ENCODE measurements at regions not wholly inside any gene's neighbourhood (a gene's known extent, or its start where the extent isn't known, plus 50 kb on each side); places are given as distances from the start of the nearest gene placed in this dataset.

- intact Hi-C loops (cut with DNase I), result no loop called here
- DNase-seq (ENCODE audit: low spot score), result no peak
Measured at GRCh38 chr5:58090704-58091103, 369.2 kb downstream of the PLK2 start.

- intact Hi-C loops (cut with DNase I), result no loop called here
- no peak for DNase-seq (ENCODE audit: low spot score)
Measured at GRCh38 chr5:58088941-58089340, 370.9 kb downstream of the PLK2 start.

- intact Hi-C loops (cut with DNase I), result no loop called here
- DNase-seq (ENCODE audit: low spot score), result no peak
Measured at GRCh38 chr5:58087905-58088304, 372.0 kb downstream of the PLK2 start.

GRCh38 chr5:58087123-58087522 lies 372.8 kb downstream of the PLK2 start:
- intact Hi-C loops (cut with DNase I), result no loop called here
- DNase-seq (ENCODE audit: low spot score), result no peak

DNA sequence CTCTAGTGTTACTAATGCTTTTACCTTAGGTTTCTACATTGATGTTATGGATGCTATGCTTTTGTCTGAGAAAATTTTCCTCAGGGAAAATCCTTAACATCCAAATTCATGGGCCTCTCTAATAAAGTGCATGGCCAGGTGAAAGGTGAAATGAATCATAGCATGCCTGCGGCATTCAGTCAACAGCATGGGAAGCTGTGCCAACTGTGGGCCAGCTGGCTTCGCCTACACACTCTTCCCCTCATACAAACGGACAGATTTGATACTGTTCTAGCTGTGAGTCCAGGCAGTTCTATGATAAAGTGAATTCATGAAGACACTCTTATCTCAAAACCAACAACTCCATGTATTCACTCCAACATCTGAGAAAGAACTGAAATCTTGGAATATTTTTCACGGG lies 374.1 kb downstream of the PLK2 start:
- intact Hi-C loops (cut with DNase I), result no loop called here
- DNase-seq (ENCODE audit: low spot score), result no peak

- DNase-seq (ENCODE audit: low spot score), result no peak
- intact Hi-C loops (cut with DNase I), result no loop called here
Measured at GRCh38 chr5:58081435-58081834, 378.5 kb downstream of the PLK2 start.

DNA sequence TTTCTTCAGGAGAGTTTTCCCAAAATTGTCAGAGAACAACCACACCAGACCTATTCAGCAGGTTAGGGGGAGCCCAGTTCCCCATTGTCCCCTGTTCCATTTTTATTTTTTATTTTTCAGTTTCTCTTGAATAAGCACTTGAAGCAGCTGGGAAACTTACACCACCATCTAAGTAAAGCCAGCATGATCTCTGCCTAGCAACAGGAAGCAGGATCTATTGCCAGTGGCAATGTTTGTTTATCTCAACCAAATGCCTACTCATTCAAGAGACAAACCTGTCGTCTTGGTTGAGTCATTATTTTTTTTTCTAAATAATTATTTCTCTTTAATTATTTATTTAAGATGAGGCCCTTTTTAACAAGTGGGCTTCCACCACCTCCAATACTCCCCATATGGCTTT lies 379.3 kb downstream of the PLK2 start:
- intact Hi-C loops (cut with DNase I), result no loop called here
- no peak for DNase-seq (ENCODE audit: low spot score)

DNA sequence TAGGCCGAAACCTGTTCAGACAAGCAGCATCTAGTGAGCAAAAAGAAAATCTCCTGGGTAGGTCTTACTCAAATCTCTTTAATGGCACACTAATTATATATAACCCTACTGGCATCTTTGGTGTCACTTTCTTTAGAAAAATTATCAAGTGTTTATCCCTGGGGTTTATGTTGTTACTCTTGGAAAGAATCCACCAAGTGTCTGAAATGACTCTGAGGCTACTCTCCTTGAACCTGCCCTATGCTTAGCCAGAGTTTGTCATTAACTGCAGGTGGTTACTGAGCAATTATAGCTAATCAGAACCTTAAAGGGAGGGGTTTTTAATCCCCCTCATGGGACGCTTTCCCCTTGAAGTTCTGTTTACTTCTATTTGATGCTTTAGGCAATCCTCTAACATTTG lies 381.9 kb downstream of the PLK2 start:
- intact Hi-C loops (cut with DNase I), result loop anchor here (2.0 to 5.0 kb wide), 2 partner anchors 39 to 377 kb away; no protein-coding TSS in a partner anchor

DNA sequence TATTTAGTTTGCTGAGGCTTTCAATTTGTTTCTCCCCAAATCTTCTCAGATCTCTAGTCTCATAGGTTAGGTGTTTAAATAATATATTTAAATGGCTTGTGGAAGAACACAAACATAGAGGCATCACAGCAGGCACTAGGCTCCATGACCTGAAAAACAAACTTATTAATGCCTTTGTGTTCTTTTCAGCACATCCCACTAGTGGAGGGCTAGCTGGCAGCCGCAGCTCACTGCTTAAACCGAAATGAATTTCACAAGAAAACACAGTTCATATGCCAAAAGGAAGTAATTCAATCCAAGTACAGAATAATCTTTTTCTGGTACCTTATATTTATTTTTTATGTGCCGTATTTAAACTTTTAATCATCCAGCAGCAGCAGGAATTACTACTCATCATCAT lies 382.5 kb downstream of the PLK2 start:
- DNase-seq (ENCODE audit: low spot score), result no peak
- intact Hi-C loops (cut with DNase I), result loop anchor here (2.0 to 5.0 kb wide), 2 partner anchors 40 to 377 kb away; no protein-coding TSS in a partner anchor

More for the DNA sequence above, 381.9 kb downstream of the PLK2 start:
- DNase-seq (ENCODE audit: low spot score), result no peak

DNA sequence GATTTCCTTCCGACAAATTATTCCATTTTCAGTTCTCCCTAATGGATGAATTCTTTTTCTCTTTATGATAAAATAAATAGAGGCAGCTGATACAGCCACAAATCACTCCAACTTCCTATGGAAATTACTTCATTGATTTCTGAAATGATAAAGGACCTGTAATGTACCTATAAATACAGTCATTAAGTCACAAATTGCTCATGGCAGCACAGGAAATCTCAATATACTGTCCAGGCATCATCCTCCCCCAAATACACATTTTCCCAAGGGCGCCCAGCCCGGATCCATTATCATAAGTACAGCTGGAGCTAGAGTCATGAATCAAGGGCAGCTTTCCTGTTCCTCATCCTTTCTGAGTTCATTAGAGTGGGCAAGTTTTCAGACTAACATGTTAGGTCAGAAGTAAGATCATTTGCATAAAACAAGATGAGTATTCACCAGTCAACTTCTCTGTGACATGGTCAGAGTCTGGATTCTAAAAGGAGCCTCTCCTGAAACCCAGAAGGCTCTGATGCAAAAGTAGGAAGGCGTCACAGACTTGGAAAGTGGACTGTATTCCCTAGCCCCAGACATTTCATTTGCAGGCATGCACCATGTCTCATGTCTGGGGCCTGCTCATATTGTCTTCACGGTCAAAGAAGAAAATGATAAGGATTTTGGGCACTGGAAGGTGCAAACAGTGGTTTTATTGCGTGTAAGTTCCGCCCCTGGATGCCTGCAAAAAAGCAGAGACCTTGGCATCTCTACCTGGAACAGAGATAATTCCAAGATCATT lies 383.2 kb downstream of the PLK2 start:
- no peak for DNase-seq (ENCODE audit: low spot score)
- intact Hi-C loops (cut with DNase I), result loop anchor here (2.0 to 5.0 kb wide), 2 partner anchors 41 to 378 kb away; no protein-coding TSS in a partner anchor

DNA sequence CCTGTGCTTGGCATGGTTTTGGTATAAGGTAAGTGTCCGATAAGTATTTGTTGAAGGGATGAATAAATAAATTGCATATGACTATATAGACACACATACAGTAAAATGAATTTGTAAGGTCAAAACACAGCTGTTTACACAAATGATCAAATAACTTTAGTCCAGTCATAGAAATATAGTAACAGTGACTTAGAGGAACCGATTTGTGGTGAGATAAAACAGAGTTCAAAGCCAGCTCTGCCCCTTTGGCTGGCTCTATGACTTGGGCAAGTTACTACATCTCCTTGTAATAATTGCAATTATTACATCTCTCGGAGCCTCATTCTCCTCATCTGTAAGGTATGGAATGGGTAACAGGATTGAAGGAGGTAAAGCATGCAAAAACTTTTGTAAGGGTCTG lies 384.0 kb downstream of the PLK2 start:
- DNase-seq (ENCODE audit: low spot score), result no peak
- intact Hi-C loops (cut with DNase I), result loop anchor here (2.0 to 5.0 kb wide), 2 partner anchors 41 to 379 kb away; no protein-coding TSS in a partner anchor

- intact Hi-C loops (cut with DNase I), result loop anchor here (5.0 kb wide), 4 partner anchors 43 to 292 kb away; no protein-coding TSS in a partner anchor
- no peak for DNase-seq (ENCODE audit: low spot score)
Measured at GRCh38 chr5:58074717-58075116, 385.2 kb downstream of the PLK2 start.

DNA sequence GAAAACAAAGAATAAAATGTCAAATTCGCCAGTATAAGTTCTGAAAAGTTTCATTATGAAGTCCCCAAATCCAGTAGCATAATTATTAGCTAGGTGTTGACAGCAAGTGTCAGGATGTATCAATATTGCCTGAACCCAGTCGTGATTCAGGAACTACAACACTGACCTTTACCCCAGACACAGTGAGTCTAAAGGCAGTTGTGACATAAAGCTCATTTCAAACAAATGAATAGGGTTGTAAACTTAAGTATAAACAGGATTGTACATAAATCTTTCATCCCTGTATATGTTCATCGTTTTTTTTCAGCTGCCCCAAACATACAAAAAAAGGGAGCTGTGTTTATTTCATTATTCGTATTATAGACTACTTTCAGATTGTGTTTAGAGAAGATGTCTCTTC lies 385.7 kb downstream of the PLK2 start:
- intact Hi-C loops (cut with DNase I), result loop anchor here (5.0 kb wide), 3 partner anchors 52 to 292 kb away; no protein-coding TSS in a partner anchor
- DNase-seq (ENCODE audit: low spot score), result no peak

- no peak for DNase-seq (ENCODE audit: low spot score)
- intact Hi-C loops (cut with DNase I), result loop anchor here (5.0 kb wide), 3 partner anchors 51 to 291 kb away; no protein-coding TSS in a partner anchor
Measured at GRCh38 chr5:58073243-58073642, 386.6 kb downstream of the PLK2 start.

- no peak for DNase-seq (ENCODE audit: low spot score)
- intact Hi-C loops (cut with DNase I), result loop anchor here (5.0 kb wide), 3 partner anchors 50 to 290 kb away; no protein-coding TSS in a partner anchor
Measured at GRCh38 chr5:58072300-58072965, 387.5 kb downstream of the PLK2 start.

GRCh38 chr5:58071566-58071965 lies 388.3 kb downstream of the PLK2 start:
- intact Hi-C loops (cut with DNase I), result loop anchor here (1.0 to 5.0 kb wide), 4 partner anchors 49 to 388 kb away; no protein-coding TSS in a partner anchor
- peak; percentile 88 for DNase-seq (ENCODE audit: low spot score)

GRCh38 chr5:58069846-58070245 lies 390.0 kb downstream of the PLK2 start:
- DNase-seq (ENCODE audit: low spot score), result no peak
- intact Hi-C loops (cut with DNase I), result loop anchor here (5.0 kb wide), 3 partner anchors 48 to 288 kb away; no protein-coding TSS in a partner anchor

DNA sequence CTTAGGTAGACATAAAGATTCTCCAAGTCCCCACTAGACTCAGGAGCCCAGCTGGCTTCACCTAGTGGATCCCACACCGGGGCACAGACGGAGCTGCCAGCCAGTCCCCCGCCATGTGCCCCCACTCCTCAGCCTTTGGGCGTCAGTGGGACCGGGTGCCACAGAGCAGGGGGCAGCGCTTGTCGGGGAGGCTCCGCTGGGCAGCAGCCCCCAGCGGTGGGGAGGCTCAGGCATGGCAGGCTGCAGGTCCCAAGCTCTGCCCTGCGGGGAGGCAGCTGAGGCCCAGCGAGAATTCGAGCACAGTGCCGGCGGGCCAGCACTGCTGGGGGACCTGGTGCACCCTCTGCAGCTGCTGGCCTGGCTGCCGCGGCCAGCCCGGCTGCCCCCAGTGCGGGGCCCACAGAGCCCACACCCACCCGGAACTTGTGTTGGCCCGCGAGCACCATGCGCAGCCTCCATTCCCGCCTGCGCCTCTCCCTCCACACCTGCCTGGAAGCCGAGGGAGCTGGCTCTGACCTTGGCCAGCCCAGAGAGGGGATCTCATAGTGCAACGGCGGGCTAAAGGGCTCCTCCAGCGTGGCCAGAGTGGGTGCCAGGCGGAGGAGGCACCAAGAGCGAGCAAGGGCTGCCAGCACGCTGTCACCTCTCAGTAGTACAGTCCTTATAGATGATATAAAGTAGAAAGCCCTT lies 390.7 kb downstream of the PLK2 start:
- intact Hi-C loops (cut with DNase I), result no loop called here
- no peak for DNase-seq (ENCODE audit: low spot score)

GRCh38 chr5:58066557-58066956 lies 393.3 kb downstream of the PLK2 start:
- no peak for DNase-seq (ENCODE audit: low spot score)
- intact Hi-C loops (cut with DNase I), result no loop called here

DNA sequence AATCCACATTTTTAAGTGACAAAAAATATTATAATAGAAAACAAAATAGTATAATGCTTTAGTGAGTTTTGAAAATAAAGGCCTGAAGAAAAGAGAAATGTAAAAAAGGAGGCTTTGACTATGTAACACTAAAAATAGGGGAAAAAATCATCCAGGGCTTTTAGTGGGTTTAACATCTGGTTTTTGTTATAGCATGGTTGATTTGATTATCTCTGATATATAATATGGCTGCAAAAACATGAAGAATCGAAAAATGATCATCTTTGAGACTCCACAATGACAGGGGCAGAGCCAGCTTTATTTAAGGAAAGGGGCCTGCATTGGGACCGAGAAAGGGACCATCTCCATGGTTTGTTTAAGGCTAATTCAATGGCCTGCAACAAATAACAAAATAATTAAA lies 393.8 kb downstream of the PLK2 start:
- no peak for DNase-seq (ENCODE audit: low spot score)
- intact Hi-C loops (cut with DNase I), result no loop called here
